Gastrocnemius medialis (tissue), 4 donors: ENCODE measurements at regions not wholly inside any gene's neighbourhood (a gene's known extent, or its start where the extent isn't known, plus 50 kb on each side); places are given as distances from the start of the nearest gene placed in this dataset.

ENCODE experiments used
- ATAC-seq, 2 donors: fragments of 150-250 bp; one replicate each; pipeline ENCODE4 v1.9.1; 2016
- DNase-seq, 2 donors: peaks; one replicate each; pipeline ENCODE4 v3.0.0-alpha.2; 2019
- H3K27ac ChIP-seq, 4 donors: fragments of 200-600 bp; sonication (generic); 1 replicate in 1 of 4; 2 replicates in 3 of 4; pipeline ENCODE4 v1.5.1; 2016 to 2018; ENCODE audit warnings: mild to moderate bottlenecking in 2 of 4, moderate library complexity in 1 of 4
- H3K27me3 ChIP-seq, 3 donors: fragments of 200-600 bp; sonication (generic) in 2 of 3; 1 replicate in 1 of 3; 2 replicates in 2 of 3; pipeline versions ENCODE4 v1.5.1 to v1.6.0; 2016 to 2019; ENCODE audit warnings: mild to moderate bottlenecking in 1 of 3, moderate library complexity in 1 of 3
- H3K36me3 ChIP-seq, 2 donors: fragments of 200-600 bp; sonication (generic) in 1 of 2; one replicate each; pipeline ENCODE4 v1.5.1; 2017 to 2018
- H3K4me1 ChIP-seq, 2 donors: fragments of 200-600 bp; sonication (generic) in 1 of 2; one replicate each; pipeline ENCODE4 v1.5.1; 2016 to 2017; ENCODE audit warnings: mild to moderate bottlenecking in 2 of 2
- H3K4me3 ChIP-seq, 4 donors: fragments of 200-600 bp; sonication (generic) in 3 of 4; 1 replicate in 1 of 4; 2 replicates in 3 of 4; pipeline ENCODE4 v1.5.1; 2016 to 2019; ENCODE audit warnings: mild to moderate bottlenecking in 2 of 4
- H3K9me3 ChIP-seq, 3 donors: fragments of 200-600 bp; sonication (generic) in 2 of 3; 1 replicate in 1 of 3; 2 replicates in 2 of 3; pipeline ENCODE4 v1.5.1; 2016 to 2019
- CTCF ChIP-seq, 5 experiments: fragments of 450-650 bp in 3 of 5; fragments of 200-600 bp in 2 of 5; sonication (generic) in 2 of 5; IDR thresholded peaks in 4 of 5; conservative IDR thresholded peaks in 1 of 5; 1 replicate in 4 of 5; 2 replicates in 1 of 5; pipeline ENCODE4 v1.5.1; 2016 to 2019; ENCODE audit warnings: antibody characterized with exemption in 5 of 5, mild to moderate bottlenecking in 3 of 5, moderate library complexity in 3 of 5
- POLR2A ChIP-seq, 2 donors: fragments of 450-650 bp; IDR thresholded peaks; one replicate each; pipeline ENCODE4 v1.6.1; 2017; ENCODE audit warnings: antibody characterized with exemption in 2 of 2, mild to moderate bottlenecking in 2 of 2, moderate library complexity in 2 of 2
- in situ Hi-C, 4 donors: fragments of 200-750 bp; cut with MboI; loops; one replicate each; pipeline versions ENCODE4 v1.15.0 to v1.8.0; 2017; ENCODE audit warnings: low sequenced_read_pairs in 4 of 4
- intact Hi-C: fragments of 100-400 bp; cut with DNase I; formaldehyde crosslinking; loops from one replicate; pipeline ENCODE4 v1.15.1; 2023; ENCODE audit warnings: low total_unique reads

DNA sequence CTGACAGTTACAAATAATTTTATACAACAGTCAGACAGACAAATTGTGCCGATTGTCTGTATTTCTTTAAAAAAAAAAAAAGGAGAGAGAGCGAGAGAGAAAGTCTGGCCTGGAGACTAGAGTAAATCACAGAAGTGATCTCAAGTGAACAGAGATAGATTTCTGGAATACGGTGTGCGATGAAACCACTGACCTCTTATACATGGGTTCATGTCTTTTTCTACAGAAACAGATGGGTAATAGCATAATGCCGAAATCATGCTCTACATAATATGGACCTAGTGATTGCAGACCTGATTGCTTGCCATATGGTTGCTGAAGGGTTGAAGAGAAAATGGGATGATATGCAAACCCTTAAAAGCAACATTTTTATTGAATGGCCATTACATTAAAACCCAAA is 403.3 kb upstream of the FANCL start:
- ATAC-seq (no peak), DNase-seq (no peak)
- Histone ChIP-seq H3K36me3 (no peaks in the 10 kb centered on the region), H3K4me1 (no peaks in the 10 kb centered on the region), H3K4me3 (no peak overlapping the region), H3K9me3 (no peaks in the 10 kb centered on the region), H3K27me3 (no peaks in the 10 kb centered on the region), H3K27ac (no peak overlapping the region)
- TF ChIP-seq CTCF (IDR thresholded peaks at IDR 0.05 in 4 of 5, conservative IDR thresholded peaks at IDR 0.05 in 1 of 5): no peak
- no peak for TF ChIP-seq POLR2A (IDR thresholded peaks at IDR 0.05)
- intact Hi-C loops (no loop called here), in situ Hi-C loops (no loop called here)

DNA sequence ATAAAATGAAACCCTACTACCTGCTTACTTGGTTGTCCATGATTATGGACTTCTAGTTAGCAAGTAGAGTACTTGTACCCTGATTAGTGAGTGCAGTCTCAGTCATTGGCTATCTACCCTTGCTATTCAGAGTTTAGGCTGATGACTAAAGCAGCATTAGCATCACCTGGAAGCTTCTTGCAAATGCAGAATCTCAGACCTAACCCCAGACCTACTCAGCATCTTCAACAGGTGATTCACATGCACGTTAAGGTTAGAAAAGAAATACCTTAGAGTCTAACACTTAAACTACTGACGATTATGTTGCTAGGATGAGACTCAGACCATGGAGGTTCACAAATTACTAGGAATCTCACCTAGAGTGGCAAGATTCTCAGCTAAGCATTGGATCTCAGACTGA is 399.9 kb upstream of the FANCL start:
- TF ChIP-seq POLR2A (IDR thresholded peaks at IDR 0.05) (no peak), CTCF (IDR thresholded peaks at IDR 0.05 in 4 of 5, conservative IDR thresholded peaks at IDR 0.05 in 1 of 5) (no peak)
- intact Hi-C loops (no loop called here), in situ Hi-C loops (no loop called here)
- H3K4me3 ChIP-seq: no peak overlapping the region
- DNase-seq: no peak
- H3K9me3 ChIP-seq: no peaks in the 10 kb centered on the region
- H3K27me3 ChIP-seq: no peaks in the 10 kb centered on the region
- H3K4me1 ChIP-seq: no peaks in the 10 kb centered on the region
- ATAC-seq: no peak
- no peaks in the 10 kb centered on the region for H3K36me3 ChIP-seq
- H3K27ac ChIP-seq: no peak overlapping the region

GRCh38 chr2:58640042-58640441 is 398.9 kb upstream of the FANCL start:
- Histone ChIP-seq H3K4me3 (no peak overlapping the region), H3K27ac (no peak overlapping the region), H3K27me3 (no peaks in the 10 kb centered on the region), H3K36me3 (no peaks in the 10 kb centered on the region), H3K4me1 (no peaks in the 10 kb centered on the region), H3K9me3 (no peaks in the 10 kb centered on the region)
- intact Hi-C loops (no loop called here), in situ Hi-C loops (no loop called here)
- TF ChIP-seq POLR2A (IDR thresholded peaks at IDR 0.05): no peak
- TF ChIP-seq CTCF (IDR thresholded peaks at IDR 0.05 in 4 of 5, conservative IDR thresholded peaks at IDR 0.05 in 1 of 5): no peak
- no peak for DNase-seq
- ATAC-seq: no peak

GRCh38 chr2:58638256-58638805 is 397.2 kb upstream of the FANCL start:
- no peak for ATAC-seq
- H3K27me3 ChIP-seq: no peaks in the 10 kb centered on the region
- no peak overlapping the region for H3K4me3 ChIP-seq
- intact Hi-C loops (no loop called here), in situ Hi-C loops (no loop called here)
- no peaks in the 10 kb centered on the region for H3K36me3 ChIP-seq
- H3K4me1 ChIP-seq: no peaks in the 10 kb centered on the region
- H3K27ac ChIP-seq: no peak overlapping the region
- no peak for TF ChIP-seq CTCF (IDR thresholded peaks at IDR 0.05 in 4 of 5, conservative IDR thresholded peaks at IDR 0.05 in 1 of 5)
- no peak for TF ChIP-seq POLR2A (IDR thresholded peaks at IDR 0.05)
- H3K9me3 ChIP-seq: no peaks in the 10 kb centered on the region
- DNase-seq: no peak

GRCh38 chr2:58636872-58637271 is 395.7 kb upstream of the FANCL start:
- Histone ChIP-seq H3K4me3 (no peak overlapping the region), H3K9me3 (no peaks in the 10 kb centered on the region), H3K4me1 (no peaks in the 10 kb centered on the region), H3K27ac (no peak overlapping the region), H3K27me3 (no peaks in the 10 kb centered on the region), H3K36me3 (no peaks in the 10 kb centered on the region)
- TF ChIP-seq POLR2A (IDR thresholded peaks at IDR 0.05) (no peak), CTCF (IDR thresholded peaks at IDR 0.05 in 4 of 5, conservative IDR thresholded peaks at IDR 0.05 in 1 of 5) (no peak)
- ATAC-seq (no peak), DNase-seq (no peak)
- in situ Hi-C loops (no loop called here), intact Hi-C loops (no loop called here)
